GM18508 (cell line): ENCODE measurements at regions not wholly inside any gene's neighbourhood (a gene's known extent, or its start where the extent isn't known, plus 50 kb on each side); places are given as distances from the start of the nearest gene placed in this dataset.
A peak's percentile ranks its signal among the peaks of the same experiment; 100 is the strongest.
"Not testable (repeated sequence)": the region's sequence is repeated elsewhere in the genome, so short reads cannot be mapped to it uniquely, and the experiment has no call there.

Experiments used
- ATAC-seq: cut with Tn5 transposase; IDR thresholded peaks from one replicate; pipeline ENCODE4 v1.9.1; 2021; ENCODE audit warnings: moderate number of reproducible peaks; ENCODE audit not compliant: insufficient read depth, unreplicated experiment

GRCh38 chr14:51465486-51465885 is 186.2 kb upstream of the FRMD6 start:
- ATAC-seq, result no peak

- not testable (repeated sequence) for ATAC-seq
Measured at GRCh38 chr14:51467392-51467791, 184.3 kb upstream of the FRMD6 start.

GRCh38 chr14:51468523-51468922 is 183.2 kb upstream of the FRMD6 start:
- ATAC-seq, result no peak

DNA sequence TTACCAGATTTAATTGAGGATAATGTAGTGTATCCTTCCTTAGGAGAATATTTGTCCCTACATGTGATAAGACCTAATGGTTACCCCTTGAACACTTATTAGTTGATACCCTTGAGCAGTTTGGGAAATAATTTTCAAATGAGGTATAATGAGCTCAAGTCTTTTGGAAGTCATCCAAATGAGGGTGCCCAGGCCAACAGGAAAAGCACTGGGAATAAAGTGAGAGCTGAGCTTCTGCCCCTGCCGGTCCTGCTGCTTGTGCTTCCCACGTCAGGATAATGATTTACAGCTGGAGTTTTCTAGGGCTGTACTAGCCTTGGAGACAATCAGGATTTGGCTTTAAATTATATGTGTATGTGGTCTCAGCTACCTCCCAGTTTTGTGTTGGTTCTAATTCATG is 178.8 kb upstream of the FRMD6 start:
- no peak for ATAC-seq

DNA sequence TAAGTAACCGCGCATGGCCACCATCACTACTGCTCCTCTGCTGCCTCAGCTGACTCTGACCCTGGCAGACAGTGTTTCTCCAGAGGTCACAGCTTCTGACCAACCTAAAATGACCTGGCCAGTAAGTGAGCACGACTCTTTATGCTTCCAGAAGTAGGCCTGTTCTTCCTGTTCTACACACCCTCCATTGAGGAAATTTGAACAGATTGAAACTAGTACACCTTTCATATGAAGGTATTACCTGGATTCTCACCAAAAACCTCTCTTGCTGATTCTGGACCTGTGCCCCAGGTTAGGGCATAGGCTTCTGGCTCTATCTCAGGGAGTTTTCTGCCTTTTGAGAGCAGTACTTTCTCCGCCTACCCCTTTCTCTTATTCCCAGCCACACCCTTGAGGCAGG is 178.4 kb upstream of the FRMD6 start:
- no peak for ATAC-seq

DNA sequence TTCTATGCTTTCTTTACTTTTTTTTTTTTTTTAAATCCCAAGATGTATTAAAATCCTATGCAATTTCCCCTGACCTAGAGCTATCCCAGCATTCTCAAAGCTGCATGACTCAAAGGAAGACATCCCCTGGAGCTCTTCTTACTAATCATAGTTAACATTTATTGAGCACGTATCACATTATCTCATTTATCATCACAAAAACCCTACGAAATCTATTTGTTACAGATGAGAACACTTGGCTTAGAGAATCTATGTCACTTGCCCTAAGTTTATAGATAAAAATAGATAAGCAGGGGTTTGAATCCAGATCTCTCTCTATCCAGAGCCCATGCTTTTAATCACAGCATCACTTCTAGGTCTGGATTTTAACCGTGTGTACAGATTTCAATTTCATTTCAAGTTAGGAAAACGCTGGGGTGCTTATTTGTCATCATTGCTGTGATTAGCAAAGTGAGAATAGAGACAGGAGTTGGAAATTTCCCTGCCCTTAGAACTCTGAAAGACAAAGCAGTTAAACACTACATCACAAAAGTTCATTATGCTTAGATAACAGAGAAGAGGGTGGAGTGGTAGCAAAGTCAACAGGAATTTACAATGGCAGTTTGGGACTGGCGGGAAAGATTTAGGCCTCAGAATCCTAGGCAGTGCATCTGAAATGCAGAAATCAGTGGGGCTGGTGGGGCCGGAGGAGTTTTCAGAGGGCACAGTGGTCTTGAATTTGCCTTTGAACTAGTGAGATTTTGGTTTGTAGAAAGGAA is 177.7 kb upstream of the FRMD6 start:
- no peak for ATAC-seq

GRCh38 chr14:51474854-51475253 is 176.9 kb upstream of the FRMD6 start:
- no peak for ATAC-seq

- no peak for ATAC-seq
Measured at GRCh38 chr14:51478175-51478621, 173.5 kb upstream of the FRMD6 start.

DNA sequence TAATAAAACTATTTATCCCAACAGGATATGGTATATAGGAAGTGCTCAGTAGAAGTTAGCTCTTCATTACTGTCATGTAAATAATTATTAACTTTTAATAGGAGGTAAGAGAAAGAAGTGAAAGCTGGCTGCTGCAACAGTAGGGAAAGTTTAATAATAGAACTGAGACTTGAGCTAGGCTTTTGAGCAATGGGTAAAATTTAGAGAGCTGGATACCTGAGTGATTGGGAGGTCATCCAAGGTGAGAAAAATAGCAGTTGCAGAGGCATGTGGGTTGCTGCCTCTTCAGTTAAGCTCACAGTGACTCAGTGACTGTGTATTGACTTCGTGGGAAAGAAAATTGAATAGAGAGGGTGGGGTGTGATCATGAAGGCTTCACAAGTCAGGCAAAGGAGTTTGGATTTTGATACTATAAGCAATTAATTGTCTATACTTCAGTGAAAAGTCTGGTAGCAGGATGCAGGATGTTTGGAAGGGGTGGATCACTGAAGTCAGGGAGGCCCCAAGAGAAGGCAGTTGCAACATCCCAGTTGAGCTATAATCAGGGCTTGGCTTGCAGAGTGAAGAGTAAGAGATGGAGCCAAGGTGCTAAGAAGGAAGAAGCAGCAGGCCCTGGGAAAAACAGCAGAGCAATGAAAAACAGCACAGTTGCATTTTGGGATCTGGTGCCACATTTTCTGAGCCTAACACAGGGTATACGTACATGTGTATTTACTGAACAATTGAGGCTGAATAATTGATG is 172.0 kb upstream of the FRMD6 start:
- peak; percentile 62 for ATAC-seq

DNA sequence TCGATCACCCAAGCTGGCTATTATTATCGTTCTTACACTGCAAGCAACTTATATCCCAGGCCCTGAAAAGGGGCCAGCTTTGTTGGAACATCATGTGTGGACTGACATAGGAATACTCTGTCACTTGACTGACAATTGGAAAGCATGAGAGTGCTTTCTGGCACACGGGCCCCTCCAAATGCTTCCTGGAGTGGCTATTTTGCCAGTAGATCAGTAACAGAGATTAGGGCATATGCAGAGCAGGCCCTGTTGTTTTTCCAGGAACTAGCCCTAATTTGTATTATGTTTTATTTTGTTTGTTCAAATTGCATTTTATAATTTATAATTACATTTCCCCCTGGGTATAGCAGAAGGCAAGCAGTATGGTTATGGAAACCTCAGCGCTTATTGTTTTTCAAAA is 170.1 kb upstream of the FRMD6 start:
- no peak for ATAC-seq

GRCh38 chr14:51482102-51482501 is 169.6 kb upstream of the FRMD6 start:
- no peak for ATAC-seq

- no peak for ATAC-seq
Measured at GRCh38 chr14:51484485-51484884, 167.2 kb upstream of the FRMD6 start.

DNA sequence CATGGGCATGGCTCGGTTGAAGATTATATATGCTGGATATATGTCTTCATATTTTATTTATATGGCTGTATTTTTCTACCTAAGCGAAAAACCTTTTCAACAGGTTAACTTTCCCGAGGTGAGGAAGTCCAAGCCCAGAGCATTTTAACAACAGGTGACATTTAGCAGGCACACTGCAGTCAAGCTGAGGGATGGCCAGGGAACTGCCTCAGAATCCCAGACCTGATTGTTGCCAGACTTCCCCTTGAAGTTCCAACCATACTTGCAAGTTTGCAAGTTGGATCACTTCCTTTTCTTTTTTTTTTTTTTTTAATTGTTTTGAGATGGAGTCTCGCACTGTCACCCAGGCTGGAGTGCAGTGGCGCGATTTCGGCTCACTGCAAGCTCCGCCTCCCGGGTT is 166.0 kb upstream of the FRMD6 start:
- no peak for ATAC-seq

DNA sequence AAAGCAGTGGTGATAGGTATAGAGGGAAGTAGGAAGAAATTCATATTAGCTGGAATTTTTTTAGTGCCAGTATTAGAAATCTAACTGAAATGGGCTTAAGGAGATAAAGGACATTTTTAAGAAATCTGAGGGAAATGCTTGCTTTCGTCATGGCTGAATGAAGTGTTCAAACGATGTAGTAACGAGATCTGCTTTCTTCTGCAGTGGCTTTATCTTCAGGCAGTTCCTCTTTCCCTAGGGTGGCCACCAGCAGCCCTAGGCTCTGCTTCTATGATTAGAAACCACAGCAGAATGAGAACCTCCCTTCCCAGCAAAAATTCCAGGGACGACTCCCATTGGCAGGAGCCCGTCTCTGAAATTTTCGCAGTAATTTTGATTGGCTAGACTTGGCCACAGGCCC is 163.9 kb upstream of the FRMD6 start:
- ATAC-seq, result no peak

DNA sequence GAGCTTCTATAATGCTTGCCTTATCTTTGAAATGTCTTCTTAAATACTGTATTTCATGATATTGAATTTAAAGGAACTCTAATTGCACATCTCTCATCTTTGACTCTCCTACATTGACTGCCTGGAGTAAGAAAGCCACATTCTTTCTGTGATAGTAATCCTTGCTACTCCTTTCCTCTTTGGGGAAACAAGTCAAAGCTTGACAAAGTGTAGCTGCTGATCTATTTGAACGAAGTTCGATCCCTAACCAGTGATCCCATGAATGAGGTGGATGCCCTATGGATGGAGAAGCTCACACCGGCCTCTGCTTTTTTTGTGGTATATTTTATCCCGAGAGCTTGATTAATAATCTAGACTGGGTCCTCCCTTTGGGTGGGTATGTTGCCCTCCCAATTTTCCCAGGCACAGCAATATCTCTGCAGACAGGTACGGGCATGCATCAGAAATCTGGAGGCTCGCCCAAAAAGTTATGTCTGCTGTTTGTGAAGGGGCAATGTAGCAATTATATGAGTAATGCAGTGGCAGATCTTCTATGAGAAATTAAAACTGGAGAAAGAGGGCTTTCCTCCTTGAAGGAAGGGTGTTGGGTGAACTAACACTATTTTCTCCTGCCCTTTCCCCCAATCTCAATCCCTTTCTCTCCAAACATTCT is 163.0 kb upstream of the FRMD6 start:
- no peak for ATAC-seq

GRCh38 chr14:51490205-51490604 is 161.5 kb upstream of the FRMD6 start:
- no peak for ATAC-seq

- ATAC-seq, result no peak
Measured at GRCh38 chr14:51491036-51491545, 160.6 kb upstream of the FRMD6 start.

- ATAC-seq, result no peak
Measured at GRCh38 chr14:51491776-51492175, 159.9 kb upstream of the FRMD6 start.

- ATAC-seq, result no peak
Measured at GRCh38 chr14:51495319-51495718, 156.4 kb upstream of the FRMD6 start.

DNA sequence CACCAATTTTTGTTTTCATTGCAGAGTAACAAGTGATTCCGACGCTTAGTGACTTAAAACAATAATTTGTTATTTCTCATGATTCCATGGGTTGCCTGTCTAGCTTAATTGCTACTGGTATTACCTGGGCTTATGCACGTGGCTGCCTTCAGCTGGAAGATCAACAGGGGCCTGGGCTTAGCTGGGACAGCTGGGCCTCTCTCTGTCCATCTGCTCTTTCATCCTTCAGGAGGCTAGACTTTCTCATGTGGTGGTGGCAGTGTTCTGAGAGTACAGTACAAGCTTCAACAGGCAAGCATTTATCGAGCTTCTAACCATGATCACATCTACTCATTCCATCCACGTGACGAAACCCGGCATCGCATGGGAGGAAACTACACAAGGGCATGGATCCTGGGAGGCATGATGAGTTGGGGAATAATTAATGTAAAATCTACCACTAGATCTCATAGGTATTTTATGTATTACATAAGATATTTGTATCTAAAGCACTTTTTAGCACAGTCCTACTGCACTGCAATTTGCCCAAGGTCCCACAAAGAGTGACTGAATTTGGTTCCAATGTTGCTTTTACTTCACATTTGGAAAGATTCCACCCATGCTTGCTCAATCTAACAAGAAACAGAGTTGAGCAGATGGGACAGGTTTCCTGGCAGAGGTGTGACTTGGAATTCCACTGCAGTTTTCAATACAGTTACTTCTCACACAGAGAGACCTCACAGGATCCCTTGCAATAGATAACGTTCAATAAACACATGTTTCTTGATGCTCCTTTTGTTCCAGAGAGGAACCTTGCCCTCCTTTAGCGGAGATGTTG is 153.1 kb upstream of the FRMD6 start:
- ATAC-seq, result no peak
